GM19240 (cell line): ENCODE measurements at regions not wholly inside any gene's neighbourhood (a gene's known extent, or its start where the extent isn't known, plus 50 kb on each side); places are given as distances from the start of the nearest gene placed in this dataset.
"Not testable (repeated sequence)": the region's sequence is repeated elsewhere in the genome, so short reads cannot be mapped to it uniquely, and the experiment has no call there.

Experiments
- DNase-seq: peaks from one replicate; pipeline ENCODE4 v3.0.0; 2011; ENCODE audit warnings: low spot score; ENCODE audit not compliant: insufficient read length

- DNase-seq: no peak
Measured at GRCh38 chr15:93954985-93955571, 276.3 kb upstream of the MCTP2 start.

GRCh38 chr15:93948726-93949125, 282.6 kb upstream of the MCTP2 start:
- no peak for DNase-seq

- DNase-seq: no peak
Measured at GRCh38 chr15:93943586-93943985, 287.8 kb upstream of the MCTP2 start.

GRCh38 chr15:93942269-93942694, 289.1 kb upstream of the MCTP2 start:
- no peak for DNase-seq

- no peak for DNase-seq
Measured at GRCh38 chr15:93941697-93942096, 289.7 kb upstream of the MCTP2 start.

GRCh38 chr15:93940226-93940625, 291.1 kb upstream of the MCTP2 start:
- no peak for DNase-seq

GRCh38 chr15:93932164-93932776, 299.1 kb upstream of the MCTP2 start:
- DNase-seq: no peak

- DNase-seq: no peak
Measured at GRCh38 chr15:93929375-93930094, 301.8 kb upstream of the MCTP2 start.

GRCh38 chr15:93920204-93920603, 311.2 kb upstream of the MCTP2 start:
- DNase-seq: no peak

GRCh38 chr15:93918801-93919200, 312.6 kb upstream of the MCTP2 start:
- DNase-seq: not testable (repeated sequence)

GRCh38 chr15:93917181-93917580, 314.2 kb upstream of the MCTP2 start:
- DNase-seq: no peak

GRCh38 chr15:93913871-93914270, 317.5 kb upstream of the MCTP2 start:
- DNase-seq: no peak

GRCh38 chr15:93913310-93913709, 318.1 kb upstream of the MCTP2 start:
- no peak for DNase-seq

- DNase-seq: no peak
Measured at GRCh38 chr15:93900476-93901400, 330.6 kb upstream of the MCTP2 start.

- no peak for DNase-seq
Measured at GRCh38 chr15:93899817-93900216, 331.5 kb upstream of the MCTP2 start.

GRCh38 chr15:93897377-93897776, 334.0 kb upstream of the MCTP2 start:
- DNase-seq: no peak

- DNase-seq: no peak
Measured at GRCh38 chr15:93895976-93896770, 335.2 kb upstream of the MCTP2 start.

- DNase-seq: no peak
Measured at GRCh38 chr15:93894438-93895036, 336.8 kb upstream of the MCTP2 start.

GRCh38 chr15:93887151-93887550, 344.2 kb upstream of the MCTP2 start:
- DNase-seq: no peak

- no peak for DNase-seq
Measured at GRCh38 chr15:93882779-93883178, 348.6 kb upstream of the MCTP2 start.
